ENCODE measurements at regions not wholly inside any gene's neighbourhood (a gene's known extent, or its start where the extent isn't known, plus 50 kb on each side); places are given as distances from the start of the nearest gene placed in this dataset.

- Histone ChIP-seq H3K4me3 (ENCODE audit: low read length) (no peak overlapping the region), H3F3A (ENCODE audit: control insufficient read depth, insufficient read depth) (no peaks in the 10 kb centered on the region), H3K79me2 (ENCODE audit: control insufficient read depth, low read length) (no peaks in the 10 kb centered on the region), H3K27me3 (ENCODE audit: control insufficient read depth, low read length) (no peaks in the 10 kb centered on the region), H4K20me1 (ENCODE audit: control insufficient read depth, insufficient read depth, low read depth, low read length) (no peaks in the 10 kb centered on the region), H3K4me1 (ENCODE audit: control insufficient read depth, low read length) (no peaks in the 10 kb centered on the region), H3K27ac (ENCODE audit: low read depth, low read length) (no peak overlapping the region), H3K4me2 (ENCODE audit: low read length) (no peak overlapping the region), H3K36me3 (ENCODE audit: control insufficient read depth, low read length) (no peaks in the 10 kb centered on the region), H3K9me3 (ENCODE audit: control insufficient read depth, insufficient read depth, low read length) (no peaks in the 10 kb centered on the region), H3K9me2 (replicated peaks; ENCODE audit: control insufficient read depth, low read length) (no peaks in the 10 kb centered on the region)
- TF ChIP-seq EZH2phosphoT487 (IDR thresholded peaks at IDR 0.05; ENCODE audit: borderline replicate concordance, low read length) = no peak
- no peak for TF ChIP-seq CTCF (IDR thresholded peaks at IDR 0.05; ENCODE audit: low read depth, low read length, poor library complexity, severe bottlenecking)
Measured at GRCh38 chr12:58296863-58297262, 355.5 kb downstream of the ATP23 start.

GRCh38 chr12:58298803-58299202, 357.4 kb downstream of the ATP23 start:
- Histone ChIP-seq H4K20me1 (ENCODE audit: control insufficient read depth, insufficient read depth, low read depth, low read length) (no peaks in the 10 kb centered on the region), H3K4me3 (ENCODE audit: low read length) (no peak overlapping the region), H3K4me1 (ENCODE audit: control insufficient read depth, low read length) (no peaks in the 10 kb centered on the region), H3K4me2 (ENCODE audit: low read length) (no peak overlapping the region), H3K79me2 (ENCODE audit: control insufficient read depth, low read length) (no peaks in the 10 kb centered on the region), H3K36me3 (ENCODE audit: control insufficient read depth, low read length) (no peaks in the 10 kb centered on the region), H3K9me2 (replicated peaks; ENCODE audit: control insufficient read depth, low read length) (no peaks in the 10 kb centered on the region), H3F3A (ENCODE audit: control insufficient read depth, insufficient read depth) (no peaks in the 10 kb centered on the region), H3K27me3 (ENCODE audit: control insufficient read depth, low read length) (no peaks in the 10 kb centered on the region), H3K9me3 (ENCODE audit: control insufficient read depth, insufficient read depth, low read length) (no peaks in the 10 kb centered on the region), H3K27ac (ENCODE audit: low read depth, low read length) (no peak overlapping the region)
- TF ChIP-seq EZH2phosphoT487 (IDR thresholded peaks at IDR 0.05; ENCODE audit: borderline replicate concordance, low read length) (no peak), CTCF (IDR thresholded peaks at IDR 0.05; ENCODE audit: low read depth, low read length, poor library complexity, severe bottlenecking) (no peak)

GRCh38 chr12:58299371-58299770, 358.0 kb downstream of the ATP23 start:
- no peak overlapping the region for H3K27ac ChIP-seq (ENCODE audit: low read depth, low read length)
- no peaks in the 10 kb centered on the region for H3K36me3 ChIP-seq (ENCODE audit: control insufficient read depth, low read length)
- TF ChIP-seq CTCF (IDR thresholded peaks at IDR 0.05; ENCODE audit: low read depth, low read length, poor library complexity, severe bottlenecking) = no peak
- no peak for TF ChIP-seq EZH2phosphoT487 (IDR thresholded peaks at IDR 0.05; ENCODE audit: borderline replicate concordance, low read length)

More at GRCh38 chr12:58299371-58299770, 358.0 kb downstream of the ATP23 start:
- H3K4me3 ChIP-seq (ENCODE audit: low read length) = no peak overlapping the region
- no peaks in the 10 kb centered on the region for H4K20me1 ChIP-seq (ENCODE audit: control insufficient read depth, insufficient read depth, low read depth, low read length)
- no peak overlapping the region for H3K4me2 ChIP-seq (ENCODE audit: low read length)
- H3K9me3 ChIP-seq (ENCODE audit: control insufficient read depth, insufficient read depth, low read length) = no peaks in the 10 kb centered on the region
- H3K4me1 ChIP-seq (ENCODE audit: control insufficient read depth, low read length) = no peaks in the 10 kb centered on the region
- no peaks in the 10 kb centered on the region for H3K9me2 ChIP-seq (replicated peaks; ENCODE audit: control insufficient read depth, low read length)
- no peaks in the 10 kb centered on the region for H3F3A ChIP-seq (ENCODE audit: control insufficient read depth, insufficient read depth)
- H3K79me2 ChIP-seq (ENCODE audit: control insufficient read depth, low read length) = no peaks in the 10 kb centered on the region
- no peaks in the 10 kb centered on the region for H3K27me3 ChIP-seq (ENCODE audit: control insufficient read depth, low read length)

All from DOHH2 (cell line).